SU-DHL-6 (cell line): ENCODE measurements at regions not wholly inside any gene's neighbourhood (a gene's known extent, or its start where the extent isn't known, plus 50 kb on each side); places are given as distances from the start of the nearest gene placed in this dataset.

Source experiments
- H2AFZ ChIP-seq: fragments of 200-600 bp; sonication (generic); 2 replicates; pipeline ENCODE4 v1.6.1; 2014; ENCODE audit warnings: low read depth, mild to moderate bottlenecking, moderate library complexity, mixed read lengths, antibody characterized with exemption, low read length; ENCODE audit not compliant: severe bottlenecking
- H3F3A ChIP-seq: fragments of 200-600 bp; shearing (Covaris generic); 2 replicates; pipeline ENCODE4 v1.6.0; 2016; ENCODE audit warnings: antibody characterized with exemption, mild to moderate bottlenecking; ENCODE audit not compliant: insufficient read depth
- H3K27ac ChIP-seq: fragments of 200-600 bp; sonication (generic); 2 replicates; pipeline ENCODE4 v1.5.1; 2016; ENCODE audit warnings: low read depth, mild to moderate bottlenecking, low read length, moderate library complexity, mixed read lengths
- H3K27me3 ChIP-seq: fragments of 200-600 bp; sonication (generic), shearing (Covaris generic); 2 replicates; pipeline ENCODE4 v1.6.0; 2014; ENCODE audit warnings: mild to moderate bottlenecking, low read length
- H3K36me3 ChIP-seq: fragments of 200-600 bp; sonication (generic); 2 replicates; pipeline ENCODE4 v1.6.1; 2014; ENCODE audit warnings: mild to moderate bottlenecking, low read length, mixed read lengths
- H3K4me2 ChIP-seq: fragments of 300-600, 200-600 bp; shearing (Covaris generic), sonication (generic); 2 replicates; pipeline ENCODE4 v1.6.0; 2014; ENCODE audit warnings: low read length, low read depth, mild to moderate bottlenecking; ENCODE audit not compliant: poor library complexity, severe bottlenecking
- H3K4me3 ChIP-seq: fragments of 200-600 bp; sonication (generic); 2 replicates; pipeline ENCODE4 v1.5.1; 2014; ENCODE audit warnings: antibody characterized with exemption, low read length, mild to moderate bottlenecking, mixed read lengths; ENCODE audit not compliant: insufficient read depth, poor library complexity, severe bottlenecking
- H3K79me2 ChIP-seq: fragments of 200-600 bp; sonication (generic); 2 replicates; pipeline ENCODE4 v1.6.1; 2014; ENCODE audit warnings: mild to moderate bottlenecking, low read length, moderate library complexity; ENCODE audit not compliant: insufficient read depth
- H3K9ac ChIP-seq: fragments of 200-600 bp; sonication (generic); 2 replicates; pipeline ENCODE4 v1.7.0; 2014; ENCODE audit warnings: mild to moderate bottlenecking, low read length
- H3K9me2 ChIP-seq: fragments of 200-600 bp; sonication (generic); replicated peaks from 2 replicates; pipeline ENCODE4 v1.6.1; 2014; ENCODE audit warnings: low read length; ENCODE audit not compliant: insufficient read depth
- H3K9me3 ChIP-seq: fragments of 200-600 bp; sonication (generic); 2 replicates; pipeline ENCODE4 v1.6.1; 2014; ENCODE audit warnings: low read length, mixed read lengths; ENCODE audit not compliant: insufficient read depth
- H4K20me1 ChIP-seq: fragments of 200-600 bp; sonication (generic); 2 replicates; pipeline ENCODE4 v1.6.1; 2014; ENCODE audit warnings: low read depth, mild to moderate bottlenecking, antibody characterized with exemption, low read length, moderate library complexity, mixed read lengths
- CTCF ChIP-seq: fragments of 200-600 bp; sonication (generic); IDR thresholded peaks from one replicate; pipeline ENCODE4 v1.5.1; 2017; ENCODE audit warnings: antibody characterized with exemption, mild to moderate bottlenecking, low read length, moderate library complexity; ENCODE audit not compliant: insufficient read depth, poor library complexity, severe bottlenecking
- EZH2phosphoT487 ChIP-seq: fragments of 200-600 bp; sonication (generic), shearing (Covaris generic); conservative IDR thresholded peaks from 2 replicates; pipeline ENCODE4 v1.6.1; 2018; ENCODE audit warnings: mild to moderate bottlenecking, antibody characterized with exemption, low read length, moderate library complexity, mixed read lengths

DNA sequence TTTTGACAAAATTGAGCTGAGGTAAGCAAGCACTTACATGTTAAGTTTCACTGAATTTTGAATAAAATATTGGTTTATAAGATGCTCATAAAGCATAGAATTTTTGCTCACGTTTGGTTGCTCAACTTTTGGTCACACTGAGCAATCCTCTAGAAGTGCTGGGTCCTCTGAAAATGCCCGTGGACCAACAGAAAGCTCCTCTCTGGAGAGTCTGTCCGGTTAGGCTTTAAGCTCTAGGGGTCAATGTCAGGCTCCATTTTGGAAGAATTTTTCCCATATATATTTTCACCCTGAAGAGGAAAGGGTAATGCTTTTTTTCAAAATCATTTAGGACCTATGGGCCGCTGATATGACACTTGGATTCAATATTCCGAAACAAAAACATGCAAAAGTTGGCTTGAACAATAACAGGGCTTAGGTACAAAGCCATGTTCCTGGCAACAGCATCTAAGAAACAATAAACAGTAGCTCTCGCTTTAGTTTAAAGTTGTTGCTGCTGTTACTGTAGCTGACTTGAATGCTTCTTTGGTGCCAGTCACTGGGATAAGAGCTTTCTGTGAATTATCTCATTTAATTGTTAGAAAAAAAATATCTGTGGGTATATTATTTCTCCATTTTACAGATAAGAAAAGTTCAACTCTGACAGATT lies 131.7 kb upstream of the ESRRG start:
- no peaks in the 10 kb centered on the region for H3F3A ChIP-seq

GRCh38 chr1:216851073-216851472 lies 127.8 kb upstream of the ESRRG start:
- TF ChIP-seq EZH2phosphoT487 (no peak), CTCF (no peak)
- Histone ChIP-seq H3K4me3 (no peak overlapping the region), H2AFZ (no peak overlapping the region), H3K36me3 (no peaks in the 10 kb centered on the region), H3K79me2 (no peaks in the 10 kb centered on the region), H3K9me3 (no peaks in the 10 kb centered on the region), H3K9ac (no peak overlapping the region), H3K27ac (no peak overlapping the region), H3F3A (no peaks in the 10 kb centered on the region), H3K9me2 (no peaks in the 10 kb centered on the region), H4K20me1 (no peaks in the 10 kb centered on the region), H3K4me2 (no peak overlapping the region), H3K27me3 (no peaks in the 10 kb centered on the region)

More for the DNA sequence above, 131.7 kb upstream of the ESRRG start:
- Histone ChIP-seq H3K4me3 (no peak overlapping the region), H3K36me3 (no peaks in the 10 kb centered on the region), H4K20me1 (no peaks in the 10 kb centered on the region), H3K27me3 (no peaks in the 10 kb centered on the region), H3K79me2 (no peaks in the 10 kb centered on the region), H3K9me2 (no peaks in the 10 kb centered on the region), H2AFZ (no peak overlapping the region), H3K4me2 (no peak overlapping the region), H3K9ac (no peak overlapping the region), H3K9me3 (no peaks in the 10 kb centered on the region), H3K27ac (no peak overlapping the region)
- TF ChIP-seq CTCF (no peak), EZH2phosphoT487 (no peak)

DNA sequence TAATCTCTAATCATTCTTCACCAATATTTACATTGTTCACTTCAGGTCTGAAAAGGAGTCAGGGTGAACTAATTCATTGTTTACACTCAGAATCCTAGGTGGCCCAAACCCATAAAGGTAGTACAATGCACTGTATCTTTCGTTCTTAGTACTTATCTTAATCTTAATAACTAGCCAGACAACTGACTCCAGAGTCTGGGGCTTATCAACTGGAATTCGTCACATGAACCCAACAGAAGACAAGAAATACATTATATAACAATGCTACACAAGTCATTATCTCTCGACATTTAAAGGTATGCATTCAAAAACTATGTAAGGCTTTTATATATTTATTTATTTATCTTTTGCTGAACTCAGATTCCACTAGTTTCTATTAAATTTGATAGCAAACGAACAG lies 125.9 kb upstream of the ESRRG start:
- H3K9me2 ChIP-seq: no peaks in the 10 kb centered on the region
- no peak overlapping the region for H3K4me2 ChIP-seq
- H3K79me2 ChIP-seq: no peaks in the 10 kb centered on the region
- no peaks in the 10 kb centered on the region for H3K9me3 ChIP-seq
- no peak overlapping the region for H3K4me3 ChIP-seq
- no peaks in the 10 kb centered on the region for H3F3A ChIP-seq
- TF ChIP-seq CTCF (no peak), EZH2phosphoT487 (no peak)
- no peak overlapping the region for H3K9ac ChIP-seq
- H3K27ac ChIP-seq: no peak overlapping the region
- no peaks in the 10 kb centered on the region for H3K27me3 ChIP-seq
- H2AFZ ChIP-seq: no peak overlapping the region
- no peaks in the 10 kb centered on the region for H3K36me3 ChIP-seq
- H4K20me1 ChIP-seq: no peaks in the 10 kb centered on the region
